Breast epithelium (tissue), 3 donors: ENCODE measurements at regions not wholly inside any gene's neighbourhood (a gene's known extent, or its start where the extent isn't known, plus 50 kb on each side); places are given as distances from the start of the nearest gene placed in this dataset.

Source experiments
- CTCF ChIP-seq, 3 donors: fragments of 450-650 bp; IDR thresholded peaks; one replicate each; pipeline ENCODE4 v1.5.1; 2016 to 2017; ENCODE audit warnings: antibody characterized with exemption in 3 of 3, mild to moderate bottlenecking in 3 of 3, moderate library complexity in 3 of 3
- POLR2AphosphoS5 ChIP-seq, 3 donors: sonication (generic); formaldehyde crosslinking; IDR thresholded peaks; one replicate each; pipeline ENCODE4 v1.6.1; 2017; ENCODE audit warnings: antibody characterized with exemption in 3 of 3

- TF ChIP-seq CTCF (IDR thresholded peaks at IDR 0.05) (no peak), POLR2AphosphoS5 (IDR thresholded peaks at IDR 0.05) (no peak)
These were observed 1238.3 kb upstream of the GBE1 start for GRCh38 chr3:82999777-83000176.
